GM21825 (cell line): ENCODE measurements at regions not wholly inside any gene's neighbourhood (a gene's known extent, or its start where the extent isn't known, plus 50 kb on each side); places are given as distances from the start of the nearest gene placed in this dataset.

Experiments
- ATAC-seq: cut with Tn5 transposase; IDR thresholded peaks from one replicate; pipeline ENCODE4 v1.9.1; 2021; ENCODE audit warnings: mild to moderate bottlenecking, moderate library complexity; ENCODE audit not compliant: unreplicated experiment

GRCh38 chrX:87727620-87728019 is 210.0 kb downstream of the KLHL4 start:
- no peak for ATAC-seq

DNA sequence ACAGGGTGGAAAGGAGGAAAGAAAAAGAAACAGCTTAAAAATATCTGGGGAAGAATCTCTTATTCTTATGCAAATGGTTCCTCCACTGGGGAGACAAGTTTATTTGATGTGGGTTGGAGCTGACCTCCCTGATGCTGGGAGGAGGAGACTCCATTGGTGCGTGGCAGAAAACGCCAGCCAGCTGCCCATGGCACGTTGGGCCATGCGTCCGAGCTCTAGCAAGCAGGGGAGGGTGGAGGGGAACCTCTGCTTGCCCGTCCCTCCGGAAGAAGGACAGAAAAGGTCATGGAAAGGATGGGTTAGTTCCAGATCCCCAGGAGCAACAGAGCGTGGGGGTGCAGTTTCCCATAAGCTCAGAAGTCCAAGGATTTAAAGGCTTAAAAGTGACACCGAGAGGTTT is 210.4 kb downstream of the KLHL4 start:
- no peak for ATAC-seq

- no peak for ATAC-seq
These were observed 210.9 kb downstream of the KLHL4 start for GRCh38 chrX:87728459-87728858.

GRCh38 chrX:87732133-87732532 is 214.5 kb downstream of the KLHL4 start:
- no peak for ATAC-seq

GRCh38 chrX:87736576-87736975 is 219.0 kb downstream of the KLHL4 start:
- no peak for ATAC-seq

DNA sequence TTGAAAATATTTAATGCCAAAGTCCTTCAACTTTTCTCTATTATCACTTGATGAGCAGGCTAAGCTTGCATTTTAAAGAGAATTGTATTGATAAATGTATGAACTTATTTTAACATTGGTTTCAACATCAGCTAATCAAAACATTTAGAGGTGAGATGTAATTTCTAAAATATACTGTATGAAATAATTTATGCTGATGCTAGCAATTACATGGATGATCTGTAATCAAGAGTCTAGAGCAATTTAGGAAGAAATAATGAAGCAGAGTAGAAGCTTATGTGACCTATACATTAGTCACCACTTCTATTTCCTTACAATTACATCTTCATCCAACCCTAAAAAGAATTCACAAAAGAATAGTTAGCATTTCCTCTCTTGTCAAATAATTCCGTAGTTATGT is 226.8 kb downstream of the KLHL4 start:
- no peak for ATAC-seq

DNA sequence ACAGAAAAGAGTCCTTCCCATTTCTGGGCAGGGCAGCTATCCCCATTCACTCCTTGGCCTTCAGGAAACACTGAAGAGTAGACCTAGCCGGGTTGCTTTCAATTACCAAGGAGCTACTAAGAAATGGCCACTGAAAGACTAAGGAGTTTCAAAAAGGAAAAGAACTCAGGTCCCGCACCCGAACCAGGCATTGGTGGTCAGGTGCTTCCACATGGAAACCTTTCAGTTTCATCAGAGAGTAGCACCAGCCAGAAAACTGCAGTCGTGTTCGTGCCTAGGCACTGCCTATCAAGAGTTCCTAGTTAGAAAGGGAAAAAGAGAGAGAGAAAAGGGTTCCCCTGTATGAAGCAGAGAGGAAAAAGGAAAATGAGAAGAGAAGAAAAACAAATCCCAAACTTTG is 237.9 kb downstream of the KLHL4 start:
- ATAC-seq: no peak

DNA sequence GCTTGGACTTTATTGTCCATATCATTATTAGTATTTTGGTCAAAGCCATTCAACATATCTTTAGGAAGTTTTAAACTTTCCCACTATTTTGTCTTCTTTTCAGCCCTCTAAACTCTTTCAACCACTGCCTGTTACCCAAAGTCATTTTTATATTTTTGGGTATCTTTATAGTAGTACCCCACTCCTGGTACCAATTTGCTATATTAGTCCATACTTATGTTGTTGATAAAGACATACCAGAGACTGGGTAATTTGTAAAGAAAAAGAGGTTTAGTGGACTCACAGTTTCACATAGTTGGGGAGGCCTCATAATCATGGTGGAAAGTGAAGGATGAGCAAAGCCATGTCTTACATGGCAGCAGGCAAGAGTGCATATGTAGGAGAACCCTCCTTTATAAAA is 271.4 kb downstream of the KLHL4 start:
- ATAC-seq: no peak

- ATAC-seq: no peak
These were observed 280.4 kb downstream of the KLHL4 start for GRCh38 chrX:87798039-87798438.

GRCh38 chrX:87805829-87806490 is 288.4 kb downstream of the KLHL4 start:
- ATAC-seq: no peak

- no peak for ATAC-seq
These were observed 291.1 kb downstream of the KLHL4 start for GRCh38 chrX:87808576-87809243.

GRCh38 chrX:87813566-87813965 is 296.0 kb downstream of the KLHL4 start:
- ATAC-seq: no peak

- no peak for ATAC-seq
These were observed 329.4 kb downstream of the KLHL4 start for GRCh38 chrX:87846956-87847355.

GRCh38 chrX:87873347-87873941 is 355.8 kb downstream of the KLHL4 start:
- no peak for ATAC-seq

DNA sequence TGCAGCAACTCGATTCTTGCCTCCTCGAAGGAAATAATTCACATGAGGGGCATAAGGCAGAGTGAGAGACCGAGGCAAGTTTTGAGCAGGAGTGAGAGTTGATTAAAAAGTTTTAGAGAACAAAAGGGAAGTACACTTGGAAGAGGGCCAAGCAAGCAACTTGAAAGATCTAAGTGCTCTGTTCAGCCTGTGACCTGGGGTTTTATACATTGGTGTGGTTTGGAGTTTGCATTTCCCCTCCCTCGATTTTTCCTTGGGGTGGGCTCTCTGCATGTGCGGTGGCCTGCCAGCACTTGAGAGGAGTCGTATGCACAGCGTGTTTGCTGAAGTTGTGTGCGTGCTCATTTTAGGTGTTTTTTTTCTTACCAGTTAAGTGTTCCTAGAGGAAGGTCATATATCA is 356.4 kb downstream of the KLHL4 start:
- ATAC-seq: no peak

GRCh38 chrX:87878926-87879325 is 361.3 kb downstream of the KLHL4 start:
- no peak for ATAC-seq

DNA sequence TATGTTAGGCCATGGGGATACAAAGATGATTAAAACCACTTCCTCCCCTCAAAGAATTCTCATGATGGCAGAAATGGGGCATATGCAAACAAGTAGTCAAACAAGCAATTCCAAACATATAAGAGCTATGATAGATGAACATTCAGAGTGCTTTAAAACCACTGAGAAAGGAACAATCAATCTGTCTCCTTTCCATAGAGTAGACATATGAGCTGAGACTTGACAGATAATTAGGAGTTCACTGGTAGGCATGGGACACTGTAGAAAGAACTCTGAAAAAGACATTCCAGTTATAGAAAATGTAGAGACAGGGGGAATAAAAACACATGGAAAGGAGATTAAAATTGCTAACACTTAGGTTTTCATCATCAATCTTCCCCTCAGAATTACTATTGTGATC is 372.8 kb downstream of the KLHL4 start:
- ATAC-seq: no peak

- no peak for ATAC-seq
These were observed 377.8 kb downstream of the KLHL4 start for GRCh38 chrX:87895421-87895820.

- ATAC-seq: no peak
These were observed 378.5 kb downstream of the KLHL4 start for GRCh38 chrX:87896057-87896456.

- peak; percentile 71 for ATAC-seq
These were observed 382.8 kb downstream of the KLHL4 start for GRCh38 chrX:87900320-87900908.

- no peak for ATAC-seq
These were observed 383.5 kb downstream of the KLHL4 start for GRCh38 chrX:87901060-87901459.

DNA sequence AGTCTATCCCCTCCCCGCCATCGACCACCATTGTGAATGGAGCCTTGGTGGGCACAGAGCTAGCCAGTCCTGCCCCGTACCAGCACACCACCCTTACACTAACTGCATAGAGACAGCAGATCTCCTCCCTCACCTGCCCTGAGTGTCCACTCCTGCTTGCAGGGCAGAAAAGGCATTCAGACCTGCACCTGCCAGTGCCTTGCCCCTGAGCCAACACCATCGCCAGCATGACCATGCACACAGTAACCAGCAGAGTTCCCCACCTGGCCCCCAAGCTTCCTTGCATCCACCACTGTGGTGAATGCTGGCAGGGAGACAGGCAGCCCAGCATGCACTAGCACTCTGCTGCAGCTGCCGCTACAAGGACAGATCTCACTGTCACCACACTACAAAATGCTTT is 397.1 kb downstream of the KLHL4 start:
- ATAC-seq: no peak
